Mesendoderm (in vitro differentiated cells): ENCODE measurements at regions not wholly inside any gene's neighbourhood (a gene's known extent, or its start where the extent isn't known, plus 50 kb on each side); places are given as distances from the start of the nearest gene placed in this dataset.

Experiments used
- DNase-seq: peaks from one replicate; pipeline ENCODE4 v3.0.0; 2013
- H2AK5ac ChIP-seq: 2 replicates; pipeline ENCODE4 v1.6.1; 2013; ENCODE audit warnings: low read length, inconsistent platforms
- H2BK120ac ChIP-seq: 2 replicates; pipeline ENCODE4 v1.6.1; 2013; ENCODE audit warnings: low read depth, mild to moderate bottlenecking, low read length, moderate library complexity, mixed read lengths
- H2BK15ac ChIP-seq: replicated peaks from 2 replicates; pipeline ENCODE4 v1.6.1; 2013; ENCODE audit warnings: low read depth, mild to moderate bottlenecking, moderate library complexity
- H2BK5ac ChIP-seq: 2 replicates; pipeline ENCODE4 v1.6.1; 2013; ENCODE audit warnings: low read length, inconsistent platforms
- H3K18ac ChIP-seq: 2 replicates; pipeline ENCODE4 v1.6.1; 2013; ENCODE audit warnings: mild to moderate bottlenecking, low read length, mixed read lengths
- H3K23ac ChIP-seq: one replicate; pipeline ENCODE4 v1.6.1; 2013; ENCODE audit warnings: low read length
- H3K27ac ChIP-seq: 2 replicates; pipeline ENCODE4 v1.5.1; 2013; ENCODE audit warnings: low read depth, mild to moderate bottlenecking, inconsistent platforms, low read length, moderate library complexity
- H3K27me3 ChIP-seq: 2 replicates; pipeline ENCODE4 v1.6.1; 2013; ENCODE audit warnings: low read length, control low read depth, mild to moderate bottlenecking, inconsistent platforms; ENCODE audit not compliant: insufficient read depth, poor library complexity
- H3K36me3 ChIP-seq: 2 replicates; pipeline ENCODE4 v1.6.1; 2013; ENCODE audit warnings: low read length, inconsistent platforms; ENCODE audit not compliant: control insufficient read depth, insufficient read depth
- H3K4ac ChIP-seq: one replicate; pipeline ENCODE4 v1.6.1; 2013; ENCODE audit warnings: low read depth, mild to moderate bottlenecking, low read length, moderate library complexity
- H3K4me1 ChIP-seq: 2 replicates; pipeline ENCODE4 v1.6.1; 2013; ENCODE audit warnings: low read depth, low read length, inconsistent platforms; ENCODE audit not compliant: control insufficient read depth
- H3K4me2 ChIP-seq: 2 replicates; pipeline ENCODE4 v1.6.1; 2013; ENCODE audit warnings: low read length
- H3K4me3 ChIP-seq: 2 replicates; pipeline ENCODE4 v1.5.1; 2013; ENCODE audit warnings: mild to moderate bottlenecking, low read length
- H3K56ac ChIP-seq: one replicate; pipeline ENCODE4 v1.6.1; 2013; ENCODE audit warnings: low read length
- H3K79me1 ChIP-seq: 2 replicates; pipeline ENCODE4 v1.6.1; 2013; ENCODE audit warnings: low read length, inconsistent platforms
- H3K79me2 ChIP-seq: 2 replicates; pipeline ENCODE4 v1.6.1; 2013; ENCODE audit warnings: mild to moderate bottlenecking, low read length; ENCODE audit not compliant: control insufficient read depth, insufficient read depth
- H3K9ac ChIP-seq: 2 replicates; pipeline ENCODE4 v1.6.1; 2013; ENCODE audit warnings: low read length, inconsistent platforms
- H4K5ac ChIP-seq: one replicate; pipeline ENCODE4 v1.6.1; 2013; ENCODE audit warnings: low read length
- H4K8ac ChIP-seq: one replicate; pipeline ENCODE4 v1.6.1; 2013; ENCODE audit warnings: low read depth, mild to moderate bottlenecking, control low read depth, low read length, moderate library complexity
- WGBS: extraction: QIAGEN DNeasy Blood & Tissue Kit; methylation state at CpG from one replicate; pipeline ENCODE4 v1.1.7; 2013; ENCODE audit warnings: low lambda C conversion rate, missing lambda C conversion rate; ENCODE audit not compliant: insufficient coverage; ENCODE audit errors: extremely low coverage; 5-methylcytosine and 5-hydroxymethylcytosine counted together

DNA sequence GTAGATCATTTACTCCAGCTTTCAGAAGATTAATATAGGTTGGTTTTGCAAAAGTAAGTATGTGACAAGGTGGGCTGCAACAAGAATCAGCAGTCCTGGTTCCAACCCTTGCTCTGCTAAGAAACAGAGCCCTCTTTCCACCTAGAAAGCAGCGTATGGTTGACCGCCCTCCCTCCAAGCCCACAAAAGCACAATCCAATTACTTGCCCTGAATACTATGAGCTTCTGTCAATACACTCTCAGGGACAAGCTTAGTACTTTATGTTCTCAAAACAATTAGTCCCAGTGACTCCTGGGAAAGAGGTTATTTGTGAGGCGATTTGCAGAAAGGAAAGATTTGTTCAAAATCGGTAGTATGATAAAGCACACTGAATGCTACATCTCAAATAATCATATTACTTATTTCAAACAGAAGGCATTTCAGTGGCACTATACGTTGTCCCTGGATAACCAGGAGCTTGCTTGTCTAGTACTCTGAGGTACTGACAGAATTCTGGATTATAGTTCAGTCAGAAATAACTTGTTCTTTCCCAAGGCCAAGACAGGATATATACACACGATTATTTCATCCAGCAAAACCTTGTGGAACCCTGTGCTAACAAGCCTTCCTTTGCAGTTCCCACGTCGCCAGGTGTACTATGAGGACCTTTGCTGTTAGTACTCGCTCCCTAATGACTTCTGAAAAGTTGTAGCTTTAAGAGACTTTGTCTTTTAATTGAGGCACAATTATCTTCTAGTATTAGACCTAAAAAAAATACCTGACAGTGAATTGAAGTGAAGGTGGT lies 96.9 kb upstream of the ADTRP start:
- Histone ChIP-seq H4K8ac (no peak overlapping the region), H3K18ac (no peak overlapping the region), H3K23ac (no peak overlapping the region), H3K36me3 (no peaks in the 10 kb centered on the region), H3K27ac (no peak overlapping the region), H2BK15ac (no peak overlapping the region), H3K79me2 (no peaks in the 10 kb centered on the region), H3K56ac (no peak overlapping the region), H3K4me2 (no peak overlapping the region), H2AK5ac (no peak overlapping the region), H3K4me3 (no peak overlapping the region), H3K4me1 (peaks cover 2% of the 10 kb centered on the region), H3K27me3 (no peaks in the 10 kb centered on the region), H4K5ac (no peak overlapping the region), H3K9ac (no peak overlapping the region), H2BK5ac (no peak overlapping the region), H2BK120ac (no peak overlapping the region), H3K4ac (no peak overlapping the region), H3K79me1 (no peaks in the 10 kb centered on the region)
- DNase-seq, result no peak
- no CpG with 5 or more reads among the region's 9 CpGs for WGBS

DNA sequence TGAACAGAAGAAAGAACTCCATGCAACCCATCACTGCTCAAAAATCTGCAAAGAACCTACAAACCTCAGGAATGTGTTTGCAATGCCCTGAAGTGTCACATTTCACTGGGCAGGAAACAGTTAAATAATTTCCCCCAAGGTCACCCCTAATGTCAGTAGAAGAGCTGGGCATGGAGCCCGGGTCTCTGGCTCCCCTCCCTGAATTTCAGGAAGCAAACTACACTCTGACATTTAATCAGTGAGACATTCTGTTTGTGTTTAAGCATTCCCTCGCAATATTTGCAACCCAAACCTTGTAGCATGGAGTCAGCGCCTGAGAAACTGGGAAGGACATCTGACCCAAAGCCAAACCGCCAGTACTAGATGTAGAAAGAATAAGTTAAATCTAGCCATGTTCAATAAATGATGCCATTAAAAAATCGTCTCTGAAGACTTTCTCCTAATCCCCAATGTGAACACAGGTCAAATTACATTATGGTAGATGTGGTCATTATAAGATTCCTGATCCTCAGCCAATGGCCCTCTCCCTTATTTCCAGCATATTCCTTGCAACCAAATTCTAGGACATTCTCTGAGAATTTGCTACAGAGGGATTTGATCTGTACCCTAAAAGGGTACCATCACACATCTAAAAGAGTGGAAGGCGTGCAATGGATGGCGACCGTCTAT lies 91.2 kb upstream of the ADTRP start:
- no peak overlapping the region for H3K4me3 ChIP-seq
- no peak overlapping the region for H3K56ac ChIP-seq
- no peak overlapping the region for H3K9ac ChIP-seq
- H2BK5ac ChIP-seq, result no peak overlapping the region
- H3K79me1 ChIP-seq, result no peaks in the 10 kb centered on the region
- WGBS, result no CpG with 5 or more reads among the region's 8 CpGs
- no peak overlapping the region for H4K8ac ChIP-seq
- no peaks in the 10 kb centered on the region for H3K36me3 ChIP-seq
- H3K27me3 ChIP-seq, result no peaks in the 10 kb centered on the region
- H3K4me2 ChIP-seq, result no peak overlapping the region
- no peak overlapping the region for H4K5ac ChIP-seq
- H3K4ac ChIP-seq, result no peak overlapping the region
- H2BK120ac ChIP-seq, result no peak overlapping the region
- H2AK5ac ChIP-seq, result no peak overlapping the region
- DNase-seq, result no peak
- no peak overlapping the region for H2BK15ac ChIP-seq
- H3K4me1 ChIP-seq, result no peaks in the 10 kb centered on the region
- no peak overlapping the region for H3K23ac ChIP-seq
- no peak overlapping the region for H3K27ac ChIP-seq
- no peaks in the 10 kb centered on the region for H3K79me2 ChIP-seq
- H3K18ac ChIP-seq, result no peak overlapping the region

DNA sequence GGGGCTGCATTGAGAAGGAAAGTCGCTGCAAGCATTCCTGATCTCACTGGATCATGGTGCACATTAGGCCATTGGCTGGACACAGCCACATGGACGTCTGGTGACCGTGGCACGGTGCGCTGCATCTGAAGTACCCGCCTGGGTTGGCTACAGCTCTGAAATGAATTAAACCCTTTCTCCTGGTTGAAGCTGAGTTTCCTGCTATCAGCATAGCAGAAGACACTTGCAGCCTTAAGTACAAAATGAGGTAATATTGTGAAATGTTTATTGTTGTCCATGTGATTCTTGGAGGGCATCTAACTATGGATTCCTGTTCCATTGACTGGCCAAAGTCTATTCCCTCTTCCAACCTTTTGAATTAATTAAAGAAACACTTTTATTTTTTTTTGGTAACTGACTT lies 89.8 kb upstream of the ADTRP start:
- no peak overlapping the region for H3K23ac ChIP-seq
- H2BK120ac ChIP-seq, result no peak overlapping the region
- no peaks in the 10 kb centered on the region for H3K36me3 ChIP-seq
- no peak overlapping the region for H2BK5ac ChIP-seq
- no peak overlapping the region for H2BK15ac ChIP-seq
- no peak overlapping the region for H3K4me3 ChIP-seq
- WGBS, result no CpG with 5 or more reads among the region's 6 CpGs
- H3K79me2 ChIP-seq, result no peaks in the 10 kb centered on the region
- no peaks in the 10 kb centered on the region for H3K79me1 ChIP-seq
- H3K18ac ChIP-seq, result no peak overlapping the region
- no peak overlapping the region for H3K56ac ChIP-seq
- no peak overlapping the region for H3K4me2 ChIP-seq
- no peak overlapping the region for H3K9ac ChIP-seq
- no peak overlapping the region for H4K5ac ChIP-seq
- H4K8ac ChIP-seq, result no peak overlapping the region
- DNase-seq, result no peak
- H3K27me3 ChIP-seq, result no peaks in the 10 kb centered on the region
- H3K4me1 ChIP-seq, result no peaks in the 10 kb centered on the region
- no peak overlapping the region for H2AK5ac ChIP-seq
- no peak overlapping the region for H3K27ac ChIP-seq
- H3K4ac ChIP-seq, result no peak overlapping the region

DNA sequence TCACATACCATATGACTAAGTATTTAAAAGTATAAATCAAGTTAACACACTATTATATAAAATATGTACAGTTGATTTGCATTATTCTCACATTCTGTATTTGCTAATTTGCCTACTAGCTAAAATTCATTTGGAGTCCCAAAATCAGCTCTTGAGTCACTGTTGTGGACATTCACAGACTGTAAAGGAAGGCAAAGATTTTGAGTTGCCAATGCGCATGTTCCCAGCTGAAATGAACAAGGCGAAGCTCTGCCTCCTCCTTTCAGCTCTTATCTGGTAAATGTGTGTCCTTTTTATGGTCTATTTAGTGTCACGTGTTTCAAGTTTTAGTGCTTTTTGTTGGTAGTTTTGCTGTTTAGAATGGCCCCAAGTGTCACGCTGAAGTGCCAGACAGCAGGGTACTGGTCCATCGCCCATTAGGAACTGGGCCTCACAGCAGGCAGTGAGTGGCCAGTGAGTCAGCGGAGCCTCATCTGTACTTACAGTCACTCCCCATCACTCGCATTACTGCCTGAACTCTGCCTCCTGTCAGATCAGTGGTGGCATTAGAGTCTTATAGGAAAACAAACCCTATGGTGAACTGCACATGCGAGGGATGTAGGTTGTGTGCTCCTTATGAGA lies 87.2 kb upstream of the ADTRP start:
- Histone ChIP-seq H3K23ac (no peak overlapping the region), H3K56ac (no peak overlapping the region), H3K4me2 (no peak overlapping the region), H3K9ac (no peak overlapping the region), H4K8ac (no peak overlapping the region), H2BK15ac (no peak overlapping the region), H3K4me3 (no peak overlapping the region), H4K5ac (no peak overlapping the region), H2BK120ac (no peak overlapping the region), H2AK5ac (no peak overlapping the region), H3K27me3 (no peaks in the 10 kb centered on the region), H2BK5ac (no peak overlapping the region), H3K4ac (no peak overlapping the region), H3K27ac (no peak overlapping the region), H3K4me1 (no peaks in the 10 kb centered on the region), H3K79me1 (no peaks in the 10 kb centered on the region), H3K18ac (no peak overlapping the region), H3K79me2 (no peaks in the 10 kb centered on the region), H3K36me3 (no peaks in the 10 kb centered on the region)
- no CpG with 5 or more reads among the region's 8 CpGs for WGBS
- DNase-seq, result no peak

DNA sequence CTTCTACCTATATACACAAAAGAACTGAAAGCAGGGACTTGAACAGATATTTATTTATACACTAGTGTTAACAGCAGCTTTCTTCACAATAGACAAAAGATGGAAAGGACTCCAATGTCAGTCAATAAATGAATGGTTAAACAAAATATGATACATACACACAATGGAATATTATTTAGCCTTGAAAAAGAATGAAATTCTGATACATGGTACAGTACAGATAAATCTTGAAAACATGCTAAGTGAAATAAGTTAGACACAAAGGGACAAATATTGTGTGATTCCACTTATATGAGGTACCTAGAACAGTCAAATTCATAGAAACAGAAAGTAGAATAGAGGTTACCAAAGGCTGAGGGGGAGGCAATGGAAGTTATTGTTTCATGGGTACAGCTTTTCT lies 79.8 kb upstream of the ADTRP start:
- H3K79me1 ChIP-seq, result no peaks in the 10 kb centered on the region
- DNase-seq, result no peak
- no peak overlapping the region for H4K8ac ChIP-seq
- H3K27me3 ChIP-seq, result no peaks in the 10 kb centered on the region
- H3K36me3 ChIP-seq, result no peaks in the 10 kb centered on the region
- H3K4ac ChIP-seq, result no peak overlapping the region
- H3K4me3 ChIP-seq, result no peak overlapping the region
- H4K5ac ChIP-seq, result no peak overlapping the region
- H3K27ac ChIP-seq, result no peak overlapping the region
- no peak overlapping the region for H3K18ac ChIP-seq
- no peak overlapping the region for H3K9ac ChIP-seq
- H2AK5ac ChIP-seq, result no peak overlapping the region
- H3K4me2 ChIP-seq, result no peak overlapping the region
- H3K4me1 ChIP-seq, result no peaks in the 10 kb centered on the region
- no peaks in the 10 kb centered on the region for H3K79me2 ChIP-seq
- H2BK120ac ChIP-seq, result no peak overlapping the region
- no peak overlapping the region for H2BK5ac ChIP-seq
- no peak overlapping the region for H2BK15ac ChIP-seq
- H3K56ac ChIP-seq, result no peak overlapping the region
- no peak overlapping the region for H3K23ac ChIP-seq
